ENCODE measurements at regions not wholly inside any gene's neighbourhood (a gene's known extent, or its start where the extent isn't known, plus 50 kb on each side); places are given as distances from the start of the nearest gene placed in this dataset.
A peak's percentile ranks its signal among the peaks of the same experiment; 100 is the strongest.

DNA sequence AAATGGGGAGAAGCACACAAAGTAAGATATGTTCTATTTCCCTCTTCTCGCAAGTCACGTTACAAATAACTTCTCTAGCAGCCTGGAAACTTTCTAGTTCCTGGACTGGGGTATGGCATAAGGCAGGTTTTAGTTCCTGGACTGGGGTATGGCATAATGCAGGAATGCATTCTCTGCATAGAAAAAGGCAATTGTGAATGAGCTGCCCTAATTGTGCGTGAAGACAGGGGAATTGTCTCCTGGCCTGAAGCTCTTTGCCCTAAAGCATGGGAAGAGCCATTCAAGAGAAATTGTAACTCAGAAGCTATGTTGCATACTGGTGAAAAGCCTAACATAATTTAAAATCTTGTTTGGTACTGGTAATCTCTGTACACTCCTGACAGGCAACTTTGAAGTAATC, 54.3 kb upstream of the CBLB start:
- no peak for DNase-seq

DNA sequence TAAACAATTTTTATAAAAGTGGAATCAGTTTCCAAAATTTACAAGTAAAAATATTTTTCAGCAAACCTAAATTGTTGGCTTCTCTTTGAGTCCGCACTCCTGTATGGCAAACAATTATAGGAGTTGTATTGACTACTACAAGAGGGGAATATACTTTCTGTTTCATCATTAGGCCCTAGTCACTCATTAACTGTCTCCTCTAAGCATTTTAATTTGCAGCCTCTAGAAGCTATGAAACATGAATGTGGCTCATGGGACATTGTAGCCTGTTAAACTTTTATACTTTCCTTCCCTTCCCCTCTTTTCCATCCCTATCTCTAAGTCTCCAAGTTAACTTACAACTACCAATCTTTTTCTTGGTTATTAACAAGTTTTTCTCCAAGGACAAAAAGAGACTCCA, 58.9 kb upstream of the CBLB start:
- DNase-seq: no peak

DNA sequence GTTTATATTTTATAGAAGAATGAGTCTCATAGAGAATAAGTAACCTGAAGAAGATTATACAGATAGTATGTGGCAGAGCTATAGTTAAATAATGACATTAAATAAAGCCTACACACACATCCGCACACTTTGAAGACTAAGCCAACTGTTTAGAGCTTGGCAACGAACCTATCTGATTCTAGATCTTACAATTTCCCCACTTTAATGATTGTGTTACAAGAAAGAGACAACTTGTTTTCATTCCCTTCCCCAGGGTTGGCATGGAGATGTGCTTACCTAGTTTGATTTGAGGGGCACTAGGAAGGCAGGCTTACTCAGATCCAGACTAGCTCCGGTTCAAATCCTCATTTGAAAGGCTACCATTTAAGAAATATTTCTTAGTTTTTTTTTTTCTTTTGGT, 61.9 kb upstream of the CBLB start:
- DNase-seq: no peak

- DNase-seq: no peak
Observed at GRCh38 chr3:105931500-105931899, 62.7 kb upstream of the CBLB start.

DNA sequence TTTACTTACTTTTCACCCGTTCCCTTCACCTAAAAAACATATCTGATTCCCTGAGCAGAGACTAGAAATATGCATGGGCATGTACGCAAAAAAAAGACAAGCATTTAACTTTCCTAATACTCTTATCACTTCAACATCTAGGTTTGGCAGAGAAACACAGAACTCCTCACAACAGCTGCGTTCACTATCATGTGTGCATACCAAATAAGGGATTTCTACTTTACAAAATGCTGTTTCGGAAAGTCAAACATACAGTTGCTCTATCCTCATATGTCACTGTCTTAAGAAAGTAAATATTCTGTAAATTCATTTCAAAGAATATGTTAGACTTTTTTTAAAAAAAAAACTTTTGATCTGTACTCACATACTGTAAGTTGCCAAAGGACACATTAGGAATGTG, 65.1 kb upstream of the CBLB start:
- DNase-seq: no peak

DNA sequence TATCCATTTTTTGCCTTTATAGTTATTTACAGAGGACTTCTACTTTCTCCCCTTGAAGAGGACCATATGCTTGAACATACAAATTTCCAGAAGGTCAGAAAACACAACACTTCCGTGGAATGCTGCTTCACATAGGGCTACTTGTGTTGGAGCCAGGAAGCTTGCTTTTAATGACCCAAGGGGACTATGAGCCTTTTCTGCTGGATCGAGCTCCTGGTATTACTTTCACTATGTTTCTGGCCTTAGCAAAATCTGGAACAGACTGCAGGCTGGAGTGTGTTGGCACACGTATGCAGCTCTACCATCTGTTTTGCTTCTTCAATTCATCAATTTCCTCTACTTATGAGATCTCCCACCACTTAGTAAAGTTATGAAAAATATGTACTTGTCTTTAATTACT, 69.3 kb upstream of the CBLB start:
- peak; percentile 57 for DNase-seq

DNA sequence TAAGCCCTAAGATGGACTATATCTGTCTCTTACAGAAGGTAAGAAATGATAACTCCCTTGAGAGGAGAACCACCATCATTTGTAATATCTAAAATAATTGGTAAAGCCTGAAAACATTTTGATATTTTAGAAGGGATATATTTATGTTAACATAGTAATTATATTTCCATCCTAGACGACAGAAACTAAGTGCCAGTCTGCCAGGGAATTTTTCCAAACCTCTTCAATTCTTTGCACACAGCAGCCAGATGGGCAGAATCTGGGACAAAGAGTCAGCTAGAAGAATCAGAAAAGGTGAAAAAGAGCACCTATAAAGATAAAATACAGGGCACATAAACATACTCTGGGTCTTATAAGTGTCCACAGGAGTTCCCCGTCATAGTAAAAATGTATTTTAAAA, 70.0 kb upstream of the CBLB start:
- DNase-seq: no peak

DNA sequence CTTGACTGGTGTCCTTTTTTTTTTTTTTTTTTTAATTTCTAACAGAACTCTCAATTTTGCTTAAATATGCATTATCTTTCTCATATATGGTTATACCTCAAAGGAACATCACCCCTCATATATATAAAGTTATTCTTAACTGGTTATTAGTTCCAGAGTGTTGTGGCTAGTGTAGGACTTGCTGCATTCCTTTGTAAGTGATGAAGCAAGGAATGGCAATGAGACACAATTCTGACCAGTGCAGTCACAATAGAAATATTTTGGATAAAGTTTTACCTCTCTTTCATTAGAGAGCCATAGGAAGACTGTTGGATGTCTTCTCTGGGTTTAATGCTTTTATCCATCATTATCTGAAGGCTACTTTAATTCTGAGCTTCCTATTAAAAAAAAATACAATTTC, 75.5 kb upstream of the CBLB start:
- DNase-seq: no peak

GRCh38 chr3:105944721-105945120, 75.9 kb upstream of the CBLB start:
- DNase-seq: no peak

- no peak for DNase-seq
Observed at GRCh38 chr3:105948101-105948500, 79.3 kb upstream of the CBLB start.

GRCh38 chr3:105950881-105951600, 82.2 kb upstream of the CBLB start:
- no peak for DNase-seq

GRCh38 chr3:105953831-105954230, 85.0 kb upstream of the CBLB start:
- DNase-seq: no peak

DNA sequence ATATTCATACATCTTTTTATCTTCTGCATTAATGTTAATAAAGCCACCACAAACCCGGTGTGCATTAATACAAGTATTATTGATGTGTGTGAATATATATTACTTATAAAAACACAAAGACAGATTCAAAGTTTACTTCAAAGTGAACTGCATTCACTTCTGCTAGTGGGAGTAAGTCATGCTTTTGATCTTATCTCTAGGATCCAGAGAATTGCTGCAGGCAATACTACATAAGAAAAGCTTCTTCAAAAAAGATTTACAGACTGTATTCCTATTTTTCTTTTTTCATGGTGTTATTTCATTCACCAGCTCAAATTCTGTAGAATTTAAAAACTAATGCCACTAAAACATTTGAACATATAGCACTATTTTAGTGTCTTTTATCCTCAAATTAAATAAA, 87.5 kb upstream of the CBLB start:
- DNase-seq: no peak

DNA sequence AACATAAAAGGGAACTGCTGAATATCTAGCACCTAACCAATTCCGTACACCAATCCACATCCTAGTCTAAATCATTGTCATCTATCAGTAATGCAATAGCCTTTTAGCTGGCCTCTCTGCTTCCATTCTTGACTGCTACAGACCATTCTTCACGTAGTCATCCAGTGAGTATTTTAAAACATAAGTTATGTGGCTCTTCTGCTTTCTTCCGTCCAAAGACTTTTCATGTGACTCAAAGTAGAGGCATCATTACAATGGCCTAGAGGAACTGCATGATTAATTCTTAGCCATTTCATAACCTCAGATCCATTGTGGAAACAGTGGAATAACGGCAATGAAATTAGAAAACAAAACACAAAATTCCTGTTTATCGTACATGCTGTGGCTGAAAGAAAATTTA, 88.9 kb upstream of the CBLB start:
- no peak for DNase-seq

GRCh38 chr3:105958237-105959000, 89.6 kb upstream of the CBLB start:
- no peak for DNase-seq

GRCh38 chr3:105959851-105960250, 91.0 kb upstream of the CBLB start:
- no peak for DNase-seq

DNA sequence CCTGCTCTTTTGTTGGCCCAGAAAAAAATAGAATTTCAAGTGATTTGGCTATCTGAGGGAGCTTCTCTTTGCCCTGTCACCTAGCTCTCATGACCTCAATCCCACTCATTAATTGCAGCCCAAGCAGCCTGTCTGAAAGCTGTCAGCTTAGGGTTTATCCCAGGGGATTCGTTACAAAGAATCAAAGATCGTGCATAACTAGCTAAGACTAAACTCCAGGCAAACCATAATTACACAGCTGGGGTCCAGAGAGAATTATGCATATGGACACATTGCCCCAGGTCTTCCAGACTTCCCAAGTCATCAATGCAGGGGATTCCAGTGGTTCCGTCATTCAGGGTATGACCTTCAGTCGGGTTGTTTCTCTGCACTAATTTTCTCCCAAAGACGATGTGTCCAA, 91.6 kb upstream of the CBLB start:
- no peak for DNase-seq

DNA sequence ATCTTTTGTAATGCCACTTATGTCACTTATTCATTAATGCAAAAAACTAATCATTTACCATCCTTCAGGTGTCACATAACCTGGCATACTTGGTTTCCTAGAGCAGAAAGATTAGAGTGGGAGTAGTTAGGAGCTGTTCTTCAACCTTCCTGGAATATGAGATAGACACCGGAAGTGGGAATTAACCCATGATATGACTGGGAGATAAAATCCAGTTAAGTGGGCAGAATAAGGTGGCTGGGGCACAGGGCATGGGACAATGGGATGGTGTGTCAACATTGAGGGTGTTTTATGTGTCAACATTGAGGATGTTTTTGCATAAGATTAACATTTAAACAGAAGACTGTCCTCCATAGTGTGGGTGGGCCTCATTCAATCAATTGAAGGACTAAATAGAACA, 94.3 kb upstream of the CBLB start:
- DNase-seq: no peak

DNA sequence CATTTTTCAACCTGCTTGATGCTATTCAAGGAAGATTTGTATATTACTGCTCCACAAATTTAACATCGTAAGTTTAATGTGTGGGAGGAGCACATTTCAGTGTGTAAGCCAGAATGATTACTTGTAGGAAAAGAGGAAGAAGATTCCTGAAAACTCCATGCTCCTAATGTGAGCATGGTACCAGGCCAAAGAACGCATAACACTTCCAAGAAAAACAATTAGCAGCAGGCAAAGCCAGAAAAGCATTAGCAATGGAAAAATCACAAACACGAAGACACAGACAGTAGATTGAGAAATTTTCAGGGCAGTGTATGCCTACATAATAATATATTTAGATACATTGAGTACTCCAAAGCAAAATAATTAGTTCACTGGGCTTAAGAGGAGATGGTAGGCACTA, 96.6 kb upstream of the CBLB start:
- no peak for DNase-seq

DNA sequence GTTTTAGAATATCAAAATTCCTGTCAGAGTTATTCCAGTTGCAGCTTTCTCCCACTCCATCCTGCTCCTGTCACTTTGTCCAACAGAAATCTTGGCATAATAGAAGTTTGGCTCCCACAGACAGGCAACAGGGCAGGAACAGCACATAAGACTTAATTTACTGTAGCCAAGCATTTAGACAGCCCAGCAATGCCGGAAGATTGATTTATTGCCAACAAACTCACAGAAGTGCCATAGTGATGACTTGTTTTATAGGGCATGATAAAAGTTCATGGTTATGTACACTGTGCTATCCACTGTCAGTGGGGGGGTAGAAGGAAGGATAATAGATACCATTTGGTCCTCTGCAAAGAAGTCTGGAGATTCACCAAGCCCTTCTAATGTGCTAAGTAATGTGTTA, 98.3 kb upstream of the CBLB start:
- DNase-seq: no peak

GRCh38 chr3:105970283-105970682, 101.5 kb upstream of the CBLB start:
- DNase-seq: no peak

DNA sequence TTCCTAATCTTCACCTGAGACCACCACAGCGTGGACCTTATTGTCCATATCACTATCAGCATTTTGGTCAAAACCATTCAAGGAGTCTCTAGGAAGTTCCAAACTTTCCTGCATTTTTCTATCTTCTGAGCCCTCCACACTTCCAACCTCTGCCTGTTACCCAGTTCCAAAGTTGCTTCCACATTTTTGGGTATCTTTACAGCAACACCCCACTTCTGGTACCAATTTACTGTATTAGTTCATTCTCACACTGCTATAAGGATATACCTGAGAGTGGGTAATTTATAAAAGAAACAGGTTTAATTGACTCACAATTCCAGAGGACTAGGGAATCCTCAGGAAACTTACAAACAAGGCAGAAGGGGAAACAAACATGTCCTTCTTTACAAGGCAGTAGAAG, 103.3 kb upstream of the CBLB start:
- no peak for DNase-seq

- no peak for DNase-seq
Observed at GRCh38 chr3:105974381-105974780, 105.6 kb upstream of the CBLB start.

DNA sequence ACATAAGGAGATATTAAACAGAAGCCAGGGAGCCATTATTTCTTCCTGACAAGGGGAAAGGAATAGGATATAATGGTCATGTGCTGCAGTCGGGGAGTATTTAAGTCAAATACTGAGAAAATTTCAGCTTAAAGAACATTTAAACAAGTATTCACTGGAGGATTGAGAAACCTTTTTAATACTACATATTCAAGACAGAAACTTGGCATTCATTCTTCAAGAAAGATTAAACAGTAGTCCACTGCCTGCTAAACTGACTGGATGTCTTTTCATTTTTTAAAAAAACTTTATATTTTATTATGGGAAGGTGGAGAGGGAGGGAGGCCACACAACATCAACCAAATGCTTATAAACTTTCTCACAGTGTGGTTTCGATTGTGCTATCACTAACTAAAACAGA, 107.4 kb upstream of the CBLB start:
- no peak for DNase-seq

Data from left kidney (tissue), 1 donor.